ENCODE measurements at regions not wholly inside any gene's neighbourhood (a gene's known extent, or its start where the extent isn't known, plus 50 kb on each side); places are given as distances from the start of the nearest gene placed in this dataset.

GRCh38 chr9:29928072-29928471 is 2354.8 kb upstream of the C9orf72 start:
- Mint-ChIP-seq H3K27me3 (no peaks in the 10 kb centered on the region), H3K4me1 (no peaks in the 10 kb centered on the region), H3K36me3 (ENCODE audit: low read depth) (no peaks in the 10 kb centered on the region), H3K27ac (no peak overlapping the region), H3K4me3 (no peak overlapping the region), H3K9me3 (peaks cover 17% of the 10 kb centered on the region)
- no peak for ATAC-seq (replicated peaks)

DNA sequence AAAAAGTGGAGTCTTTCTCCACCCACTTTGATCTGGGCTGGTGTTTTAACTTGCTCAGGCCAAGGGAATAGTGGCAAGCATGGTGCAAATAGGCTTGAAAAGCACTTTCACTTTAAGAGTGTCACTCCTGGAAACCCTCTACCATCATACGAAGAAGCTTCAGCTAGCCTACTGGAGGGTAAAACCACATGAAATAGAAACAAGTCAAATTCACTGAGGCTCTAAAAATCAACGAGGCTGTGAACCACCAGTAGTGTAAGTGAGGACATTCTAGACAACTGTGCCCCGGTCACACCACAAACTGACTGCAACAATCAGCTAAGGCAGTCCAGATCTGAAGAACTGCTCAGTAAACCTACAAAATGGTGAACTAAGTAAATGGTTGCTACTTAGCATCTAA is 2366.3 kb upstream of the C9orf72 start:
- no peak for ATAC-seq (replicated peaks)
- no peaks in the 10 kb centered on the region for H3K4me1 Mint-ChIP-seq
- H3K9me3 Mint-ChIP-seq, result peaks cover 20% of the 10 kb centered on the region
- H3K27ac Mint-ChIP-seq, result no peak overlapping the region
- no peak overlapping the region for H3K4me3 Mint-ChIP-seq
- no peaks in the 10 kb centered on the region for H3K27me3 Mint-ChIP-seq
- H3K36me3 Mint-ChIP-seq (ENCODE audit: low read depth), result no peaks in the 10 kb centered on the region

GRCh38 chr9:29945012-29945411 is 2371.7 kb upstream of the C9orf72 start:
- Mint-ChIP-seq H3K27me3 (no peaks in the 10 kb centered on the region), H3K27ac (no peak overlapping the region), H3K9me3 (no peaks in the 10 kb centered on the region), H3K4me1 (no peaks in the 10 kb centered on the region), H3K36me3 (ENCODE audit: low read depth) (no peaks in the 10 kb centered on the region), H3K4me3 (no peak overlapping the region)
- ATAC-seq (replicated peaks), result no peak

- Mint-ChIP-seq H3K4me1 (no peaks in the 10 kb centered on the region), H3K27me3 (no peaks in the 10 kb centered on the region), H3K27ac (no peak overlapping the region), H3K36me3 (ENCODE audit: low read depth) (no peaks in the 10 kb centered on the region), H3K9me3 (no peaks in the 10 kb centered on the region), H3K4me3 (no peak overlapping the region)
- no peak for ATAC-seq (replicated peaks)
These were observed 2385.2 kb upstream of the C9orf72 start for GRCh38 chr9:29958469-29958868.

DNA sequence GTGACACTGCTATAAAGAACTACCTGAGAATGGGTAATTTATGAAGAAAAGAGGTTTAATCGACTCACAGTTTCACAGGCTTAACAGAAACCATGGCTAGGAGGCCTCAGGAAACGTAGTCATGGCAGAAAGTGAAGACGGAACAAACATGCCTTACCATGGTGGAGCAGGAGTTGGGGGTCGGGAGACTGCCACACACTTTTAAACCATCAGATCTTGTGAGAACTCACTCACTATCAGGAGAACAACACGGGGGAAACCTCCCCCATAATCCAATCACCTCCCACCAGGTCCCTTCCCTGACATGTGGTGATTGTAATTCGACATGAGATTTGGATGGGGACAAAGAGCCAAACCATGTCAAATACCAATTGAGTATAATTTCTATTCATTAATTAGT is 2392.6 kb upstream of the C9orf72 start:
- Mint-ChIP-seq H3K4me1 (no peaks in the 10 kb centered on the region), H3K27me3 (no peaks in the 10 kb centered on the region), H3K4me3 (no peak overlapping the region), H3K9me3 (no peaks in the 10 kb centered on the region), H3K27ac (no peak overlapping the region), H3K36me3 (ENCODE audit: low read depth) (no peaks in the 10 kb centered on the region)
- no peak for ATAC-seq (replicated peaks)

GRCh38 chr9:29966247-29966646 is 2393.0 kb upstream of the C9orf72 start:
- H3K27me3 Mint-ChIP-seq, result no peaks in the 10 kb centered on the region
- ATAC-seq (replicated peaks), result no peak
- H3K27ac Mint-ChIP-seq, result no peak overlapping the region
- no peaks in the 10 kb centered on the region for H3K36me3 Mint-ChIP-seq (ENCODE audit: low read depth)
- no peak overlapping the region for H3K4me3 Mint-ChIP-seq
- H3K4me1 Mint-ChIP-seq, result no peaks in the 10 kb centered on the region
- H3K9me3 Mint-ChIP-seq, result no peaks in the 10 kb centered on the region

DNA sequence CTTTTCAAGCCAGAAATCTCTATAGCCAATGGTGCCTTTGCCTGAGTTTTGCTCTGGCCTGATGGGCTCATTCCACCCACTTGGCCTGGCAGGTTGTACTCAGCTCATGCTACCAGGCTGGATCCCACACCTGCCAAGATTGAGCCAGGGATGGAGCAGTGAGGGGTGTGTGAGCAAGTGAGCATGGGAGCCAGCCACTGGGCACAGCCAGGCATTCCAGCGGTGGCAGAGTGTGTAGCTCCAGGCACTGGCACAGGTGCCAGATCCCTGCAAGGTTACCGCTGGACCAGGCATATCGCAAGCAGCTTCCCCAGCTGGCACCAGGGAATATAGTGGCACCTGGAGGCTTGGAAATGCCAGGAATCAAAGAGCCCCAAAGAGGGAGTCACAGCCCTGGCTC is 2395.6 kb upstream of the C9orf72 start:
- H3K4me3 Mint-ChIP-seq, result no peak overlapping the region
- H3K27me3 Mint-ChIP-seq, result no peaks in the 10 kb centered on the region
- no peak overlapping the region for H3K27ac Mint-ChIP-seq
- no peaks in the 10 kb centered on the region for H3K4me1 Mint-ChIP-seq
- no peaks in the 10 kb centered on the region for H3K36me3 Mint-ChIP-seq (ENCODE audit: low read depth)
- ATAC-seq (replicated peaks), result no peak
- no peaks in the 10 kb centered on the region for H3K9me3 Mint-ChIP-seq

GRCh38 chr9:29969408-29969807 is 2396.1 kb upstream of the C9orf72 start:
- H3K27me3 Mint-ChIP-seq, result no peaks in the 10 kb centered on the region
- H3K36me3 Mint-ChIP-seq (ENCODE audit: low read depth), result no peaks in the 10 kb centered on the region
- ATAC-seq (replicated peaks), result no peak
- no peaks in the 10 kb centered on the region for H3K9me3 Mint-ChIP-seq
- no peak overlapping the region for H3K27ac Mint-ChIP-seq
- H3K4me1 Mint-ChIP-seq, result no peaks in the 10 kb centered on the region
- no peak overlapping the region for H3K4me3 Mint-ChIP-seq

DNA sequence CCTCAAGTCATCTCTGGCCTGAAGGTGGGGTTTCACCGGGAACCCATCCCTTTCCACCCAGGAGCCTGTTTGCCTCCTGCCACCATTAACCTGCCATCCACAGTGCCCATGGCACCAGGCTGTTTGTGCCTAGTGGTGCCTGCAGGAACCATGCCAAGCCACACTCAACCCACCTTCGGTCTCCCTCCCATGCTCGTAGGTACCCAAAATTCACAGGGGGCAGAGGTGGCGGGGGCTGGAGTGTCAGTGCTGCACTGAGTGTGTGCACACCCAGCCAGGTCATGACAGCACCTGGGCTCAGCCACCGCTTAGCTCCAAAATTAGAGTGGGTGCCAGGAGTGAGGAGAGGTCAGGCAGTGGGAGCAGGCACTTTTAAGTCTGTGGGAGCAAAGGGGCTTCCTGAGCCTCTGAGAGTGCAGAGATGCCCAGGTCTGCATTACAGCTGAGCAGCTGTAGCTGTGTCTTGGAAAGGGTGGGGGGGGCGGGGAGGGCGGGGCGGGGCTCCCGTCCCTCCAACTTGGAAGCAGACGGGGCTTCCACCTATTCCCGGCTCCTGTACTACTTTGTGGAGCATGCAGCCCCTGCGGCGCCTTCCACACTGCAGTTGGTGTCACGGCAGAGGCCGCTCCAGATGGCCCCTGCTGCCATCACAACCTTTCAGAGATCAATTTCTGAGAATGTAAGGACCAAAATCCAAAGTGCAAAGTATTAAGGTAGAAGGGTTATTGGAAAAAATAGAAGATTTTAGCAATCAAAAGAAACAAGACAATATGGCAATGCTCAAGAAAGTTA is 2396.8 kb upstream of the C9orf72 start:
- H3K9me3 Mint-ChIP-seq, result no peaks in the 10 kb centered on the region
- no peak for ATAC-seq (replicated peaks)
- H3K4me1 Mint-ChIP-seq, result no peaks in the 10 kb centered on the region
- no peaks in the 10 kb centered on the region for H3K36me3 Mint-ChIP-seq (ENCODE audit: low read depth)
- no peak overlapping the region for H3K27ac Mint-ChIP-seq
- H3K4me3 Mint-ChIP-seq, result no peak overlapping the region
- H3K27me3 Mint-ChIP-seq, result no peaks in the 10 kb centered on the region

GRCh38 chr9:29974197-29974596 is 2400.9 kb upstream of the C9orf72 start:
- H3K4me1 Mint-ChIP-seq, result no peaks in the 10 kb centered on the region
- no peak for ATAC-seq (replicated peaks)
- no peaks in the 10 kb centered on the region for H3K36me3 Mint-ChIP-seq (ENCODE audit: low read depth)
- no peaks in the 10 kb centered on the region for H3K9me3 Mint-ChIP-seq
- H3K27me3 Mint-ChIP-seq, result no peaks in the 10 kb centered on the region
- no peak overlapping the region for H3K4me3 Mint-ChIP-seq
- no peak overlapping the region for H3K27ac Mint-ChIP-seq

GRCh38 chr9:29976981-29977380 is 2403.7 kb upstream of the C9orf72 start:
- Mint-ChIP-seq H3K36me3 (ENCODE audit: low read depth) (no peaks in the 10 kb centered on the region), H3K9me3 (no peaks in the 10 kb centered on the region), H3K4me3 (no peak overlapping the region), H3K27me3 (no peaks in the 10 kb centered on the region), H3K4me1 (no peaks in the 10 kb centered on the region), H3K27ac (no peak overlapping the region)
- ATAC-seq (replicated peaks), result no peak

DNA sequence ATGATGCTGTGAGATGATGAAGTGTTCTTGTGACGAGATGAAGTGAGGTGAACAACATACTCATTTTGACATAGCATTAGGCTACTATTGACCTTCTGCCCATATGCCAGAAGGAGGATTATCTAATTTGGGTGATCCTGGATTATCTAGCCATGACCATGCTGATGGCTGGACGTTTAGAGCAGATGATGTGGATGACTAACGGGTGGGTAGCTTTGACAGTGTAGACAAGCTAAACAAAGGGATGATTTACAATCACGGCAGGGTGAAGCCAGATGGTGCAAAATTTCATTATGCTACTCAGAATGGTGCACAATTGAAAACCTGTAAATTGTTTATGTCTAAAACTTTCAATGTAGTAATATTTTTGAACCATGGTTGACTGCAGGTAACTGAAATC is 2403.4 kb upstream of the ACO1 start:
- H3K27me3 Mint-ChIP-seq, result no peaks in the 10 kb centered on the region

DNA sequence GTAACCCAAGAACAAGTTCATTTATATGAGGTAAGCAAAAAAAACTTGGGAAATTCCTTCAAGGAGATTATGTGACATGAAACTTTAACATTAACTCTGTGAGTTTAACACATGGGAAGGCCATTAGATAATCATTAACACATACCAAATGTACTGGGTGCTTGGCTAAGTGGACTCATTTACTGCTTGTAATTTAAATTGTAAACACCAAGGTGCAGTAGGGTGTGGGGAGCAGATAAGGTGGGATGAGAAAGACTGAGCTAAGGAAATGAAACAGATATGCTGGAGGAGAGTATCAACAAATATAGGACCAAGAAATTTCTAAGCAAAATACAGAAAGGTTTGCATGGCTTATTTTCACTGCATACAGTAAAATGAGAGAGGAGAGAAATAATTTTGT is 2384.8 kb upstream of the ACO1 start:
- Mint-ChIP-seq H3K4me1 (no peaks in the 10 kb centered on the region), H3K27ac (no peak overlapping the region), H3K9me3 (peaks cover 7% of the 10 kb centered on the region), H3K4me3 (no peak overlapping the region), H3K27me3 (no peaks in the 10 kb centered on the region), H3K36me3 (ENCODE audit: low read depth) (no peaks in the 10 kb centered on the region)
- no peak for ATAC-seq (replicated peaks)

More for the DNA sequence above, 2403.4 kb upstream of the ACO1 start:
- no peaks in the 10 kb centered on the region for H3K9me3 Mint-ChIP-seq
- no peak overlapping the region for H3K4me3 Mint-ChIP-seq
- no peaks in the 10 kb centered on the region for H3K4me1 Mint-ChIP-seq
- ATAC-seq (replicated peaks), result no peak
- no peak overlapping the region for H3K27ac Mint-ChIP-seq
- H3K36me3 Mint-ChIP-seq (ENCODE audit: low read depth), result no peaks in the 10 kb centered on the region

- Mint-ChIP-seq H3K4me3 (no peak overlapping the region), H3K27me3 (no peaks in the 10 kb centered on the region), H3K36me3 (ENCODE audit: low read depth) (no peaks in the 10 kb centered on the region), H3K4me1 (no peaks in the 10 kb centered on the region), H3K9me3 (no peaks in the 10 kb centered on the region), H3K27ac (no peak overlapping the region)
- no peak for ATAC-seq (replicated peaks)
These were observed 2373.8 kb upstream of the ACO1 start for GRCh38 chr9:30010691-30011090.

DNA sequence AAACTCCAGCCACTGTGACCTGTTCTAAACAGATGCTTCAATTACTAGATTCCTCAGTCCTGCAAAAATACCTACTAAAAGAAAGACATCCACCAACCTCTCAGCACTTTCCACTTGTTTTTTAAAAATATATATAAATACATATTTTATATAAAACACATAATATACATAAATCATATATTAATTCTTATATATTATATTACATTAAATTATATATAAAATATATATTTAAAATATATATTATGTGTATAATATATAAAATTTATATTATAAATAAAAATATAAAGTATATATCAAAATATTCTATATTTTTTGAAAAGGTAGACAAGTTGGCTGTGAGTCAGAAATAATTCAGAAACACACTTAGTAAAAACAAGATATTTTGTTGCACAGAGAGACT is 2371.8 kb upstream of the ACO1 start:
- Mint-ChIP-seq H3K27me3 (no peaks in the 10 kb centered on the region), H3K9me3 (no peaks in the 10 kb centered on the region), H3K36me3 (ENCODE audit: low read depth) (no peaks in the 10 kb centered on the region), H3K4me3 (no peak overlapping the region), H3K27ac (no peak overlapping the region), H3K4me1 (no peaks in the 10 kb centered on the region)
- no peak for ATAC-seq (replicated peaks)

DNA sequence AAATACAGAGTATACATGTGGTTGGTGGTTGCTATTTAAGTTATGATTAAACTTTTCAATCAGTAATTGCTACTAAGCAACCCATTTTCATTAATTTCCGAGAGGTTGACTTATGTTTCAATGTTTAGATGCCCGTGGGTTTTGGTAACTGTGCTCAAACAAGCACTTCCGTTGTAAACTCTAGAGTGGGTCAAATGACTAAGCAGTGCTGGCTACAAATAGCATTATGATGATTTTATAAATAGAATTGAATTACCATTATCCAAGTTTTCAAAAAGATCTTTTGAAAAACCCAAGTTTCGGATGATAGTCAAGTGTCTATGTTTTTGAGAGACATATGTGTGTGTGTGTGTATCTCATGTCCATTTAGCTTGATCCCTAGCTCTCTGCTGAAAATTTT is 2369.4 kb upstream of the ACO1 start:
- Mint-ChIP-seq H3K4me1 (no peaks in the 10 kb centered on the region), H3K4me3 (no peak overlapping the region), H3K27me3 (no peaks in the 10 kb centered on the region), H3K36me3 (ENCODE audit: low read depth) (no peaks in the 10 kb centered on the region), H3K27ac (no peak overlapping the region), H3K9me3 (no peaks in the 10 kb centered on the region)
- ATAC-seq (replicated peaks), result no peak

All from activated T-helper 17 cell treated with anti-CD3 and anti-CD28 coated beads, Interleukin-2, amount 50 U/mL, for 72 hours (primary cell).